OCI-LY7 (cell line): ENCODE measurements at regions not wholly inside any gene's neighbourhood (a gene's known extent, or its start where the extent isn't known, plus 50 kb on each side); places are given as distances from the start of the nearest gene placed in this dataset.

Experiments
- BruUV-seq: library from RNA; stranded (reverse); fragments of 400-500 nt; replicated peaks from 2 replicates; lab custom pipeline; 2021; lab: Mats Ljungman, UMichigan
- CTCF ChIA-PET: fragments of 300-600 bp; sonication (Branson Sonifier 250); formaldehyde crosslinking; loops from one replicate; lab custom pipeline; 2022; ENCODE audit warnings: antibody characterized with exemption; ENCODE audit not compliant: unreplicated experiment; lab: Charles Lee
- POLR2A ChIA-PET: fragments of 300-600 bp; sonication (Branson Sonifier 250); formaldehyde crosslinking; loops from one replicate; lab custom pipeline; 2022; ENCODE audit warnings: antibody characterized with exemption; lab: Charles Lee
- DNase-seq: peaks from one replicate; pipeline ENCODE4 v3.0.0-alpha.2; 2015; ENCODE audit warnings: low spot score
- H2AFZ ChIP-seq: fragments of 200-600 bp; sonication (generic), shearing (Covaris generic); 2 replicates; pipeline ENCODE4 v1.6.1; 2014; ENCODE audit warnings: mild to moderate bottlenecking, antibody characterized with exemption, low read length, moderate library complexity
- H3K27ac ChIP-seq: fragments of 200-600 bp; sonication (generic); 2 replicates; pipeline ENCODE4 v1.5.1; 2014; ENCODE audit warnings: mixed run types, low read depth, mild to moderate bottlenecking, moderate library complexity, low read length, inconsistent platforms; ENCODE audit not compliant: poor library complexity, severe bottlenecking
- H3K36me3 ChIP-seq: fragments of 200-600 bp; sonication (generic); 2 replicates; pipeline ENCODE4 v1.6.1; 2014; ENCODE audit warnings: mild to moderate bottlenecking, antibody characterized with exemption, low read length, moderate library complexity, mixed read lengths; ENCODE audit not compliant: insufficient read depth
- H3K4me1 ChIP-seq: fragments of 200-600 bp; sonication (generic); 2 replicates; pipeline ENCODE4 v1.5.1; 2014; ENCODE audit warnings: mild to moderate bottlenecking, low read length; ENCODE audit not compliant: insufficient read depth, poor library complexity, severe bottlenecking
- H3K4me2 ChIP-seq: fragments of 200-600 bp; sonication (generic); 2 replicates; pipeline ENCODE4 v1.6.1; 2014; ENCODE audit warnings: mild to moderate bottlenecking, low read length
- H3K4me3 ChIP-seq: fragments of 200-600 bp; sonication (generic); 2 replicates; pipeline ENCODE4 v1.5.1; 2014; ENCODE audit warnings: mild to moderate bottlenecking, low read depth, low read length; ENCODE audit not compliant: poor library complexity, severe bottlenecking
- H3K79me2 ChIP-seq: fragments of 200-600 bp; sonication (generic); 2 replicates; pipeline ENCODE4 v1.6.1; 2016; ENCODE audit warnings: low read depth, mild to moderate bottlenecking, low read length, moderate library complexity, mixed read lengths; ENCODE audit not compliant: insufficient read depth
- H3K9me2 ChIP-seq: fragments of 200-600 bp; sonication (generic); 2 replicates; pipeline ENCODE4 v1.6.1; 2016; ENCODE audit warnings: mild to moderate bottlenecking, low read length, mixed read lengths; ENCODE audit not compliant: insufficient read depth
- H3K9me3 ChIP-seq: fragments of 200-600 bp; sonication (generic); 2 replicates; pipeline ENCODE4 v1.6.1; 2014; ENCODE audit warnings: mild to moderate bottlenecking, mixed run types, low read length, mixed read lengths
- H4K20me1 ChIP-seq: fragments of 200-600 bp; sonication (generic); 2 replicates; pipeline ENCODE4 v1.6.1; 2014; ENCODE audit warnings: mild to moderate bottlenecking, antibody characterized with exemption, low read length, moderate library complexity, mixed read lengths; ENCODE audit not compliant: insufficient read depth
- EZH2phosphoT487 ChIP-seq: fragments of 200-600 bp; sonication (generic); IDR thresholded peaks from 2 replicates; pipeline ENCODE4 v1.6.1; 2018; ENCODE audit warnings: low read depth, borderline replicate concordance, mild to moderate bottlenecking, mixed run types, antibody characterized with exemption, low read length, moderate library complexity, mixed read lengths
- intact Hi-C: fragments of 100-400 bp; cut with micrococcal nuclease; formaldehyde crosslinking; loops from one replicate; pipeline ENCODE4 v1.10.0; 2022; ENCODE audit not compliant: unreplicated experiment
- TF ChIP-seq, protein P1 (sequence below): fragments of 200-600 bp; sonication (generic); conservative IDR thresholded peaks from 2 replicates; pipeline ENCODE4 v1.5.1; 2014; ENCODE audit warnings: mild to moderate bottlenecking, antibody characterized with exemption, low read length, moderate library complexity, mixed read lengths

GRCh38 chr11:129723761-129724162 is 91.9 kb upstream of the TMEM45B start:
- ChIA-PET CTCF (no interaction called here), POLR2A (no interaction called here)
- Histone ChIP-seq H4K20me1 (no peaks in the 10 kb centered on the region), H3K79me2 (no peaks in the 10 kb centered on the region), H3K4me3 (no peak overlapping the region), H3K27ac (no peak overlapping the region), H3K9me2 (no peaks in the 10 kb centered on the region), H3K36me3 (no peaks in the 10 kb centered on the region), H3K9me3 (no peaks in the 10 kb centered on the region), H2AFZ (no peak overlapping the region), H3K4me1 (no peaks in the 10 kb centered on the region), H3K4me2 (no peak overlapping the region)
- DNase-seq = no peak
- intact Hi-C loops = no loop called here
- BruUV-seq = no TSS peak
- TF ChIP-seq, protein P1, sequence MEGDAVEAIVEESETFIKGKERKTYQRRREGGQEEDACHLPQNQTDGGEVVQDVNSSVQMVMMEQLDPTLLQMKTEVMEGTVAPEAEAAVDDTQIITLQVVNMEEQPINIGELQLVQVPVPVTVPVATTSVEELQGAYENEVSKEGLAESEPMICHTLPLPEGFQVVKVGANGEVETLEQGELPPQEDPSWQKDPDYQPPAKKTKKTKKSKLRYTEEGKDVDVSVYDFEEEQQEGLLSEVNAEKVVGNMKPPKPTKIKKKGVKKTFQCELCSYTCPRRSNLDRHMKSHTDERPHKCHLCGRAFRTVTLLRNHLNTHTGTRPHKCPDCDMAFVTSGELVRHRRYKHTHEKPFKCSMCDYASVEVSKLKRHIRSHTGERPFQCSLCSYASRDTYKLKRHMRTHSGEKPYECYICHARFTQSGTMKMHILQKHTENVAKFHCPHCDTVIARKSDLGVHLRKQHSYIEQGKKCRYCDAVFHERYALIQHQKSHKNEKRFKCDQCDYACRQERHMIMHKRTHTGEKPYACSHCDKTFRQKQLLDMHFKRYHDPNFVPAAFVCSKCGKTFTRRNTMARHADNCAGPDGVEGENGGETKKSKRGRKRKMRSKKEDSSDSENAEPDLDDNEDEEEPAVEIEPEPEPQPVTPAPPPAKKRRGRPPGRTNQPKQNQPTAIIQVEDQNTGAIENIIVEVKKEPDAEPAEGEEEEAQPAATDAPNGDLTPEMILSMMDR = no peak
- TF ChIP-seq EZH2phosphoT487 = no peak

DNA sequence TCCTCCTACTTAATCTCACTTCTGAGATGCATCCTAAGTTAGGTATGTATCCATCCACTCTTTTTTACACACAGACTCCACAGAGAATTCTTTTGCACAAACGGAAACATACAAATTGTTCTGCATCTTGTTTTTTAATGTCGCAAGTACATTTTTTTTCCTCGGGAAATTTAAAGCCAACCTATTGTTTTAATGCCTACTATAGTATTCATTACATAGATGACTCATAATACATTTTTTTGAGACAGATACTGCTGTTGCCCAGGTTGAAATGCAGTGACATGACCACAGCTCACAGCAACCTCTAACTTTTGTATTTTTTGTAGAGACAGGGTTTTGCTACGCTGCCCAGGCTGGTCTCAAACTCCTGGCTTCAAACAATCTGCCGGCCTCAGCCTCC is 90.8 kb upstream of the TMEM45B start:
- intact Hi-C loops = no loop called here
- Histone ChIP-seq H3K79me2 (no peaks in the 10 kb centered on the region), H3K27ac (no peak overlapping the region), H3K9me2 (no peaks in the 10 kb centered on the region), H3K4me2 (no peak overlapping the region), H2AFZ (no peak overlapping the region), H3K4me3 (no peak overlapping the region), H4K20me1 (no peaks in the 10 kb centered on the region), H3K4me1 (no peaks in the 10 kb centered on the region), H3K36me3 (no peaks in the 10 kb centered on the region), H3K9me3 (no peaks in the 10 kb centered on the region)
- DNase-seq = no peak
- TF ChIP-seq, protein P1 = no peak
- no peak for TF ChIP-seq EZH2phosphoT487
- no TSS peak for BruUV-seq
- ChIA-PET CTCF (no interaction called here), POLR2A (interaction anchor here (0.6 to 2.0 kb wide), 3 partner anchors 119 to 1062 kb away, joined by 3 to 4 read pairs (median 3); no protein-coding TSS in a partner anchor)

- Histone ChIP-seq H4K20me1 (no peaks in the 10 kb centered on the region), H3K4me2 (no peak overlapping the region), H3K36me3 (no peaks in the 10 kb centered on the region), H2AFZ (no peak overlapping the region), H3K4me3 (no peak overlapping the region), H3K9me2 (no peaks in the 10 kb centered on the region), H3K4me1 (no peaks in the 10 kb centered on the region), H3K27ac (no peak overlapping the region), H3K79me2 (no peaks in the 10 kb centered on the region), H3K9me3 (no peaks in the 10 kb centered on the region)
- ChIA-PET CTCF (no interaction called here), POLR2A (interaction anchor here (2.0 kb wide), 1 partner anchor 120 kb away, joined by 4 read pairs; no protein-coding TSS in a partner anchor)
- BruUV-seq = no TSS peak
- no peak for DNase-seq
- intact Hi-C loops = no loop called here
- TF ChIP-seq, protein P1 = no peak
- TF ChIP-seq EZH2phosphoT487 = no peak
Measured at GRCh38 chr11:129726179-129726578, 89.5 kb upstream of the TMEM45B start.
